Endothelial cell of umbilical vein (primary cell): ENCODE measurements at regions not wholly inside any gene's neighbourhood (a gene's known extent, or its start where the extent isn't known, plus 50 kb on each side); places are given as distances from the start of the nearest gene placed in this dataset.

Experiments
- BruUV-seq: library from RNA; stranded (reverse); fragments of 400-500 nt; replicated peaks from 2 replicates; lab custom pipeline; 2021; lab: Mats Ljungman, UMichigan
- CTCF ChIA-PET: fragments of 300-600, 350-600 bp; sonication (Branson Sonifier 250); formaldehyde crosslinking; loops from one replicate; lab custom pipeline; 2021; ENCODE audit warnings: antibody characterized with exemption, inconsistent platforms; lab: Charles Lee
- POLR2A ChIA-PET: fragments of 300-600, 350-600 bp; sonication (Branson Sonifier 250); formaldehyde crosslinking; loops from one replicate; lab custom pipeline; 2021; ENCODE audit warnings: antibody characterized with exemption, inconsistent platforms; lab: Charles Lee
- DNase-seq: peaks from one replicate; pipeline ENCODE4 v3.0.0-alpha.2; 2011; ENCODE audit warnings: low read depth, low spot score
- FAIRE-seq: peaks from 2 replicates; lab custom pipeline; 2011; peaks lifted over from hg19 to GRCh38; lab: Jason Lieb, UNC
- H2AFZ ChIP-seq: 2 replicates; pipeline ENCODE4 v1.6.0; 2012; ENCODE audit warnings: low read depth, low read length, control low read depth, inconsistent platforms
- H3K27ac ChIP-seq: 2 replicates; pipeline ENCODE4 v1.5.1; 2011; ENCODE audit warnings: low read depth, mild to moderate bottlenecking, control low read depth, low read length, moderate library complexity; ENCODE audit not compliant: insufficient read depth
- H3K27me3 ChIP-seq, 2 experiments: 2 replicates each; pipeline versions ENCODE4 v1.6.0 to v1.6.1; 2011; ENCODE audit warnings: low read length in 2 of 2, mixed read lengths in 1 of 2; ENCODE audit not compliant: control insufficient read depth in 2 of 2, insufficient read depth in 2 of 2
- H3K36me3 ChIP-seq, 2 experiments: 2 replicates in 1 of 2; 3 replicates in 1 of 2; pipeline ENCODE4 v1.5.1; 2011; ENCODE audit warnings: low read length in 2 of 2, mild to moderate bottlenecking in 1 of 2, moderate library complexity in 1 of 2; ENCODE audit not compliant: control insufficient read depth in 2 of 2, insufficient read depth in 2 of 2; ENCODE audit errors: extremely low read depth in 1 of 2
- H3K4me1 ChIP-seq: 3 replicates; pipeline ENCODE4 v1.5.1; 2011; ENCODE audit warnings: mild to moderate bottlenecking, low read length; ENCODE audit not compliant: control insufficient read depth, insufficient read depth; ENCODE audit errors: extremely low read depth
- H3K4me2 ChIP-seq: 2 replicates; pipeline ENCODE4 v1.6.1; 2011; ENCODE audit warnings: low read length, control low read depth, mixed read lengths; ENCODE audit not compliant: insufficient read depth
- H3K4me3 ChIP-seq, 3 experiments: fragments of 200-600 bp in 1 of 3; sonication (generic), shearing (Covaris generic) in 1 of 3; replicated peaks in 1 of 3; 2 replicates each; pipeline ENCODE4 v1.5.1; 2011 to 2016; ENCODE audit warnings: control low read depth in 3 of 3, low read length in 3 of 3, mild to moderate bottlenecking in 2 of 3, inconsistent platforms in 1 of 3, low read depth in 1 of 3, moderate library complexity in 1 of 3; ENCODE audit not compliant: insufficient read depth in 1 of 3
- H3K79me2 ChIP-seq: 2 replicates; pipeline ENCODE4 v1.6.0; 2012; ENCODE audit warnings: low read length, inconsistent platforms; ENCODE audit not compliant: control insufficient read depth, insufficient read depth
- H3K9ac ChIP-seq: replicated peaks from 2 replicates; pipeline ENCODE3; 2011; ENCODE audit warnings: low read length, control low read depth; ENCODE audit not compliant: insufficient read depth; ENCODE audit errors: extremely low read depth
- H3K9me1 ChIP-seq: replicated peaks from 3 replicates; pipeline ENCODE4 v1.6.0; 2011; ENCODE audit warnings: mild to moderate bottlenecking, low read length; ENCODE audit not compliant: control insufficient read depth, insufficient read depth; ENCODE audit errors: extremely low read depth
- H3K9me3 ChIP-seq: replicated peaks from 2 replicates; pipeline ENCODE4 v1.5.1; 2012; ENCODE audit warnings: low read length, inconsistent platforms; ENCODE audit not compliant: control insufficient read depth, insufficient read depth
- H4K20me1 ChIP-seq: replicated peaks from 2 replicates; pipeline ENCODE3; 2011; ENCODE audit warnings: mild to moderate bottlenecking, low read length; ENCODE audit not compliant: control insufficient read depth, insufficient read depth; ENCODE audit errors: extremely low read depth
- EZH2 ChIP-seq: IDR thresholded peaks from 2 replicates; pipeline ENCODE4 v1.6.1; 2012; ENCODE audit warnings: borderline replicate concordance, low read depth, mild to moderate bottlenecking, moderate library complexity, low read length, inconsistent platforms; ENCODE audit not compliant: severe bottlenecking
- FOS ChIP-seq: IDR thresholded peaks from 2 replicates; pipeline ENCODE4 v1.6.1; 2011; ENCODE audit warnings: mild to moderate bottlenecking, low read length, moderate library complexity, borderline replicate concordance; ENCODE audit not compliant: insufficient read depth
- GATA2 ChIP-seq: IDR thresholded peaks from 2 replicates; pipeline ENCODE4 v1.7.0; 2011; ENCODE audit warnings: low read depth, mild to moderate bottlenecking, moderate library complexity, mixed read lengths, low read length; ENCODE audit not compliant: insufficient read length, insufficient read depth
- JUN ChIP-seq: IDR thresholded peaks from 2 replicates; pipeline ENCODE4 v1.6.1; 2011; ENCODE audit warnings: borderline replicate concordance, low read depth; ENCODE audit not compliant: insufficient read length, insufficient read depth
- MAX ChIP-seq: IDR thresholded peaks from 2 replicates; pipeline ENCODE4 v1.6.1; 2011; ENCODE audit not compliant: insufficient read depth, insufficient read length
- MYC ChIP-seq: IDR thresholded peaks from one replicate; pipeline ENCODE4 v1.6.1; 2011; ENCODE audit warnings: mild to moderate bottlenecking, low read depth, low read length
- POLR2A ChIP-seq: IDR thresholded peaks from 2 replicates; pipeline ENCODE4 v1.6.1; 2012; ENCODE audit warnings: low read depth, mild to moderate bottlenecking, control low read depth, low read length
- POLR2AphosphoS5 ChIP-seq: IDR thresholded peaks from 2 replicates; pipeline ENCODE4 v1.6.1; 2012; ENCODE audit warnings: low read depth, mild to moderate bottlenecking, control low read depth, low read length, moderate library complexity; ENCODE audit not compliant: insufficient read depth
- dilution Hi-C: fragments of 300-500 bp; cut with MboI; formaldehyde crosslinking; loops from one replicate; pipeline ENCODE4 v1.15.0; 2019; ENCODE audit warnings: low sequenced_read_pairs; ENCODE audit not compliant: extremely low pct_ligation_motif_present
- intact Hi-C: fragments of 100-400 bp; cut with micrococcal nuclease; formaldehyde crosslinking; loops from one replicate; pipeline ENCODE4 v1.10.0; 2022
- TF ChIP-seq, protein P1 (sequence below), 2 donors: IDR thresholded peaks; 1 replicate in 1 of 2; 2 replicates in 1 of 2; pipeline ENCODE4 v1.5.1; 2011; ENCODE audit warnings: low read length in 2 of 2, mild to moderate bottlenecking in 2 of 2, moderate library complexity in 2 of 2, control low read depth in 1 of 2, inconsistent platforms in 1 of 2, low read depth in 1 of 2; ENCODE audit not compliant: insufficient read depth in 1 of 2; ENCODE audit errors: extremely low read depth in 1 of 2

DNA sequence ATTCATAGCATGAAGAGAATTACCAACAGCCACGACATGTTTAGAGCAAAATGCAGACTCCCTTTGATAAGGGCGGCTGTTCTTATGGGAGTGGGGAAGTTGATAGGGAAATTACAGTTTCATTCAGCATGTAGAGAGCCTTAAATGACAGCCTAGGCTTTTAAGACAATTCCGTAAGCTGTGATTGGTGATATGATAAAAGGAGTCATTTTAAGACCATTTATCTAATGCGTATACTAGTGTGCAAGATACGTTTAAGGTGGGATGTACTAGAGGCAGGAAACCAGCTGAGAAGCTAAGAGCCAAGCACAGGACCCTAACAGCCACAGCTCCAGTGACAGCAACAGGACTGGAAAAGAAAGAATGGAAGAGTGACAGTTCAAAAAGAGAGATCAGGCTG, 102.2 kb upstream of the ZFP42 start:
- intact Hi-C loops (no loop called here), dilution Hi-C loops (no loop called here)
- ChIA-PET POLR2A (no interaction called here), CTCF (no interaction called here)
- Histone ChIP-seq H3K27ac (no peak overlapping the region), H3K9me3 (peaks cover 7% of the 10 kb centered on the region), H3K4me2 (no peak overlapping the region), H3K27me3 (no peaks in the 10 kb centered on the region), H4K20me1 (no peaks in the 10 kb centered on the region), H3K36me3 (no peaks in the 10 kb centered on the region), H3K4me1 (no peaks in the 10 kb centered on the region), H3K4me3 (no peak overlapping the region), H3K79me2 (no peaks in the 10 kb centered on the region), H3K9ac (no peak overlapping the region), H3K9me1 (no peaks in the 10 kb centered on the region), H2AFZ (no peak overlapping the region)
- no peak for FAIRE-seq
- DNase-seq = no peak
- BruUV-seq = no TSS peak
- no peak for TF ChIP-seq MAX
- TF ChIP-seq EZH2 = no peak
- no peak for TF ChIP-seq JUN
- TF ChIP-seq, protein P1, sequence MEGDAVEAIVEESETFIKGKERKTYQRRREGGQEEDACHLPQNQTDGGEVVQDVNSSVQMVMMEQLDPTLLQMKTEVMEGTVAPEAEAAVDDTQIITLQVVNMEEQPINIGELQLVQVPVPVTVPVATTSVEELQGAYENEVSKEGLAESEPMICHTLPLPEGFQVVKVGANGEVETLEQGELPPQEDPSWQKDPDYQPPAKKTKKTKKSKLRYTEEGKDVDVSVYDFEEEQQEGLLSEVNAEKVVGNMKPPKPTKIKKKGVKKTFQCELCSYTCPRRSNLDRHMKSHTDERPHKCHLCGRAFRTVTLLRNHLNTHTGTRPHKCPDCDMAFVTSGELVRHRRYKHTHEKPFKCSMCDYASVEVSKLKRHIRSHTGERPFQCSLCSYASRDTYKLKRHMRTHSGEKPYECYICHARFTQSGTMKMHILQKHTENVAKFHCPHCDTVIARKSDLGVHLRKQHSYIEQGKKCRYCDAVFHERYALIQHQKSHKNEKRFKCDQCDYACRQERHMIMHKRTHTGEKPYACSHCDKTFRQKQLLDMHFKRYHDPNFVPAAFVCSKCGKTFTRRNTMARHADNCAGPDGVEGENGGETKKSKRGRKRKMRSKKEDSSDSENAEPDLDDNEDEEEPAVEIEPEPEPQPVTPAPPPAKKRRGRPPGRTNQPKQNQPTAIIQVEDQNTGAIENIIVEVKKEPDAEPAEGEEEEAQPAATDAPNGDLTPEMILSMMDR (IDR thresholded peaks at IDR 0.05; ENCODE audit: extremely low read depth in 1 of 2, insufficient read depth in 1 of 2, low read depth in 1 of 2, low read length in 2 of 2) = no peak
- TF ChIP-seq MYC = no peak
- TF ChIP-seq FOS = no peak
- no peak for TF ChIP-seq GATA2
- no peak for TF ChIP-seq POLR2A
- TF ChIP-seq POLR2AphosphoS5 = no peak
